ENCODE measurements at regions not wholly inside any gene's neighbourhood (a gene's known extent, or its start where the extent isn't known, plus 50 kb on each side); places are given as distances from the start of the nearest gene placed in this dataset.

- Histone ChIP-seq H3K9me3 (ENCODE audit: insufficient read depth, low read length) (peaks cover 7% of the 10 kb centered on the region; the same call in 1 of the 2 replicates), H3K4me3 (ENCODE audit: insufficient read length, low read depth) (no peak overlapping the region)
- no peak for TF ChIP-seq ZNF274 (IDR thresholded peaks at IDR 0.05; ENCODE audit: low read depth, low read length)
- TF ChIP-seq SUZ12 (IDR thresholded peaks at IDR 0.05; ENCODE audit: extremely low read depth, insufficient read depth, insufficient read length): no peak
- no peak for TF ChIP-seq YY1 (IDR thresholded peaks at IDR 0.05; ENCODE audit: insufficient read depth, insufficient read length)
Observed at GRCh38 chr1:4366091-4366490, 288.3 kb upstream of the AJAP1 start.

GRCh38 chr1:4367230-4367777, 287.1 kb upstream of the AJAP1 start:
- no peak overlapping the region for H3K9ac ChIP-seq (ENCODE audit: insufficient read length, low read depth)
- H3K4me3 ChIP-seq (ENCODE audit: insufficient read length, low read depth): no peak overlapping the region
- H3K36me3 ChIP-seq (ENCODE audit: insufficient read depth, insufficient read length, low read length): no peaks in the 10 kb centered on the region
- TF ChIP-seq ZNF274 (IDR thresholded peaks at IDR 0.05; ENCODE audit: low read depth, low read length) (no peak), YY1 (IDR thresholded peaks at IDR 0.05; ENCODE audit: insufficient read depth, insufficient read length) (no peak), SUZ12 (IDR thresholded peaks at IDR 0.05; ENCODE audit: extremely low read depth, insufficient read depth, insufficient read length) (no peak)
- H3K4me1 ChIP-seq (ENCODE audit: insufficient read depth, insufficient read length): no peaks in the 10 kb centered on the region
- no peak for DNase-seq (ENCODE audit: low read depth, low spot score)
- H3K27me3 ChIP-seq (ENCODE audit: insufficient read depth, insufficient read length): no peaks in the 10 kb centered on the region
- H3K9me3 ChIP-seq (ENCODE audit: insufficient read depth, low read length): peaks cover 7% of the 10 kb centered on the region; the same call in 1 of the 2 replicates

More at GRCh38 chr1:4366091-4366490, 288.3 kb upstream of the AJAP1 start:
- H3K36me3 ChIP-seq (ENCODE audit: insufficient read depth, insufficient read length, low read length): no peaks in the 10 kb centered on the region
- H3K4me1 ChIP-seq (ENCODE audit: insufficient read depth, insufficient read length): no peaks in the 10 kb centered on the region
- no peak for DNase-seq (ENCODE audit: low read depth, low spot score)
- H3K9ac ChIP-seq (ENCODE audit: insufficient read length, low read depth): no peak overlapping the region
- no peaks in the 10 kb centered on the region for H3K27me3 ChIP-seq (ENCODE audit: insufficient read depth, insufficient read length)

- no peaks in the 10 kb centered on the region for H3K36me3 ChIP-seq (ENCODE audit: insufficient read depth, insufficient read length, low read length)
- peaks cover 7% of the 10 kb centered on the region; the same call in 1 of the 2 replicates for H3K9me3 ChIP-seq (ENCODE audit: insufficient read depth, low read length)
- no peak for DNase-seq (ENCODE audit: low read depth, low spot score)
- no peak for TF ChIP-seq SUZ12 (IDR thresholded peaks at IDR 0.05; ENCODE audit: extremely low read depth, insufficient read depth, insufficient read length)
- no peak for TF ChIP-seq YY1 (IDR thresholded peaks at IDR 0.05; ENCODE audit: insufficient read depth, insufficient read length)
- TF ChIP-seq ZNF274 (IDR thresholded peaks at IDR 0.05; ENCODE audit: low read depth, low read length): no peak
- no peak overlapping the region for H3K9ac ChIP-seq (ENCODE audit: insufficient read length, low read depth)
- H3K4me3 ChIP-seq (ENCODE audit: insufficient read length, low read depth): no peak overlapping the region
- H3K4me1 ChIP-seq (ENCODE audit: insufficient read depth, insufficient read length): no peaks in the 10 kb centered on the region
- no peaks in the 10 kb centered on the region for H3K27me3 ChIP-seq (ENCODE audit: insufficient read depth, insufficient read length)
Observed at GRCh38 chr1:4369335-4369734, 285.1 kb upstream of the AJAP1 start.

GRCh38 chr1:4371849-4372248, 282.6 kb upstream of the AJAP1 start:
- Histone ChIP-seq H3K4me1 (ENCODE audit: insufficient read depth, insufficient read length) (no peaks in the 10 kb centered on the region), H3K27me3 (ENCODE audit: insufficient read depth, insufficient read length) (no peaks in the 10 kb centered on the region), H3K4me3 (ENCODE audit: insufficient read length, low read depth) (no peak overlapping the region), H3K9ac (ENCODE audit: insufficient read length, low read depth) (no peak overlapping the region), H3K36me3 (ENCODE audit: insufficient read depth, insufficient read length, low read length) (no peaks in the 10 kb centered on the region), H3K9me3 (ENCODE audit: insufficient read depth, low read length) (peaks cover 25% of the 10 kb centered on the region; the same call in 1 of the 2 replicates)
- no peak for TF ChIP-seq YY1 (IDR thresholded peaks at IDR 0.05; ENCODE audit: insufficient read depth, insufficient read length)
- no peak for TF ChIP-seq SUZ12 (IDR thresholded peaks at IDR 0.05; ENCODE audit: extremely low read depth, insufficient read depth, insufficient read length)
- no peak for TF ChIP-seq ZNF274 (IDR thresholded peaks at IDR 0.05; ENCODE audit: low read depth, low read length)
- DNase-seq (ENCODE audit: low read depth, low spot score): no peak

- H3K27me3 ChIP-seq (ENCODE audit: insufficient read depth, insufficient read length): no peaks in the 10 kb centered on the region
- H3K4me3 ChIP-seq (ENCODE audit: insufficient read length, low read depth): no peak overlapping the region
- no peak overlapping the region for H3K9ac ChIP-seq (ENCODE audit: insufficient read length, low read depth)
- H3K36me3 ChIP-seq (ENCODE audit: insufficient read depth, insufficient read length, low read length): no peaks in the 10 kb centered on the region
- peaks cover 2% of the 10 kb centered on the region for H3K4me1 ChIP-seq (ENCODE audit: insufficient read depth, insufficient read length)
- no peak for TF ChIP-seq SUZ12 (IDR thresholded peaks at IDR 0.05; ENCODE audit: extremely low read depth, insufficient read depth, insufficient read length)
- TF ChIP-seq ZNF274 (IDR thresholded peaks at IDR 0.05; ENCODE audit: low read depth, low read length): no peak
- no peak for TF ChIP-seq YY1 (IDR thresholded peaks at IDR 0.05; ENCODE audit: insufficient read depth, insufficient read length)
- DNase-seq (ENCODE audit: low read depth, low spot score): peak; percentile 8
- peaks cover 27% of the 10 kb centered on the region; the same call in 1 of the 2 replicates for H3K9me3 ChIP-seq (ENCODE audit: insufficient read depth, low read length)
Observed at GRCh38 chr1:4375812-4376211, 278.6 kb upstream of the AJAP1 start.

- Histone ChIP-seq H3K4me1 (ENCODE audit: insufficient read depth, insufficient read length) (peaks cover 2% of the 10 kb centered on the region), H3K36me3 (ENCODE audit: insufficient read depth, insufficient read length, low read length) (no peaks in the 10 kb centered on the region), H3K4me3 (ENCODE audit: insufficient read length, low read depth) (no peak overlapping the region), H3K9me3 (ENCODE audit: insufficient read depth, low read length) (peaks cover 41% of the 10 kb centered on the region; the same call in 1 of the 2 replicates), H3K9ac (ENCODE audit: insufficient read length, low read depth) (no peak overlapping the region), H3K27me3 (ENCODE audit: insufficient read depth, insufficient read length) (no peaks in the 10 kb centered on the region)
- TF ChIP-seq YY1 (IDR thresholded peaks at IDR 0.05; ENCODE audit: insufficient read depth, insufficient read length): no peak
- no peak for DNase-seq (ENCODE audit: low read depth, low spot score)
Observed at GRCh38 chr1:4379451-4380175, 274.8 kb upstream of the AJAP1 start.

- Histone ChIP-seq H3K36me3 (ENCODE audit: insufficient read depth, insufficient read length, low read length) (no peaks in the 10 kb centered on the region), H3K4me3 (ENCODE audit: insufficient read length, low read depth) (no peak overlapping the region), H3K9ac (ENCODE audit: insufficient read length, low read depth) (no peak overlapping the region), H3K27me3 (ENCODE audit: insufficient read depth, insufficient read length) (no peaks in the 10 kb centered on the region), H3K9me3 (ENCODE audit: insufficient read depth, low read length) (peaks cover 33% of the 10 kb centered on the region; the same call in 1 of the 2 replicates), H3K4me1 (ENCODE audit: insufficient read depth, insufficient read length) (peaks cover 2% of the 10 kb centered on the region)
- TF ChIP-seq YY1 (IDR thresholded peaks at IDR 0.05; ENCODE audit: insufficient read depth, insufficient read length) (no peak), ZNF274 (IDR thresholded peaks at IDR 0.05; ENCODE audit: low read depth, low read length) (no peak), SUZ12 (IDR thresholded peaks at IDR 0.05; ENCODE audit: extremely low read depth, insufficient read depth, insufficient read length) (no peak)
- DNase-seq (ENCODE audit: low read depth, low spot score): no peak
Observed at GRCh38 chr1:4380564-4381168, 273.7 kb upstream of the AJAP1 start.

Data from NT2/D1 (cell line).